ENCODE measurements at regions not wholly inside any gene's neighbourhood (a gene's known extent, or its start where the extent isn't known, plus 50 kb on each side); places are given as distances from the start of the nearest gene placed in this dataset.

DNA sequence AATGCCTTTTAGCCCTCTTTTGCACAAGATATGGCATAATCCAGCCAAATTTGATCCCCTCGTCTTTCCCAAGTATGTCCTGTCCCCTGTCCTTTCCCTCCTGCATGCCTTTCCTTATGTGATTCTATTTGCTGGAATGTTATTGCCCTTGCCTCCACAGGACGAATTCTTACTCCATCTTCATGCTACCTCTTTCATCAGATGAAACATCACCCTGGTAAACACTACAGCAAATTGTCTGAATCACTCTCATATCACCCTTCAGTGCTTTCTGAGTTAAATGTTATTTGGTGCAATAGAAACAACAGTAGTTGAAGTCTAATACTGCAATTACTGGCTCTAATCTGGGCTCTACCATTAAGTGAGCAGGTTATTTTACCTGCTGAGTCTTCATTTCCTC is 52.2 kb upstream of the FAT1 start:
- 52 to 58% (median 55%) methylated on average over 2 of the region's 2 CpGs for WGBS, 4 donors
- intact Hi-C loops (cut with DNase I): no loop called here
- no peak overlapping the region for H3K4me3 ChIP-seq
- DNase-seq: no peak
- no peak overlapping the region for H3K27ac ChIP-seq
- no peaks in the 10 kb centered on the region for H3K9me3 ChIP-seq (replicated peaks in 1 of 3)
- no peaks in the 10 kb centered on the region for H3K4me1 ChIP-seq (replicated peaks in 1 of 2)
- no peaks in the 10 kb centered on the region for H3K36me3 ChIP-seq (replicated peaks in 1 of 2)
- TF ChIP-seq, protein P1, sequence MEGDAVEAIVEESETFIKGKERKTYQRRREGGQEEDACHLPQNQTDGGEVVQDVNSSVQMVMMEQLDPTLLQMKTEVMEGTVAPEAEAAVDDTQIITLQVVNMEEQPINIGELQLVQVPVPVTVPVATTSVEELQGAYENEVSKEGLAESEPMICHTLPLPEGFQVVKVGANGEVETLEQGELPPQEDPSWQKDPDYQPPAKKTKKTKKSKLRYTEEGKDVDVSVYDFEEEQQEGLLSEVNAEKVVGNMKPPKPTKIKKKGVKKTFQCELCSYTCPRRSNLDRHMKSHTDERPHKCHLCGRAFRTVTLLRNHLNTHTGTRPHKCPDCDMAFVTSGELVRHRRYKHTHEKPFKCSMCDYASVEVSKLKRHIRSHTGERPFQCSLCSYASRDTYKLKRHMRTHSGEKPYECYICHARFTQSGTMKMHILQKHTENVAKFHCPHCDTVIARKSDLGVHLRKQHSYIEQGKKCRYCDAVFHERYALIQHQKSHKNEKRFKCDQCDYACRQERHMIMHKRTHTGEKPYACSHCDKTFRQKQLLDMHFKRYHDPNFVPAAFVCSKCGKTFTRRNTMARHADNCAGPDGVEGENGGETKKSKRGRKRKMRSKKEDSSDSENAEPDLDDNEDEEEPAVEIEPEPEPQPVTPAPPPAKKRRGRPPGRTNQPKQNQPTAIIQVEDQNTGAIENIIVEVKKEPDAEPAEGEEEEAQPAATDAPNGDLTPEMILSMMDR (IDR thresholded peaks at IDR 0.05): no peak
- TF ChIP-seq POLR2A (IDR thresholded peaks at IDR 0.05): no peak
- no peaks in the 10 kb centered on the region for H3K27me3 ChIP-seq

DNA sequence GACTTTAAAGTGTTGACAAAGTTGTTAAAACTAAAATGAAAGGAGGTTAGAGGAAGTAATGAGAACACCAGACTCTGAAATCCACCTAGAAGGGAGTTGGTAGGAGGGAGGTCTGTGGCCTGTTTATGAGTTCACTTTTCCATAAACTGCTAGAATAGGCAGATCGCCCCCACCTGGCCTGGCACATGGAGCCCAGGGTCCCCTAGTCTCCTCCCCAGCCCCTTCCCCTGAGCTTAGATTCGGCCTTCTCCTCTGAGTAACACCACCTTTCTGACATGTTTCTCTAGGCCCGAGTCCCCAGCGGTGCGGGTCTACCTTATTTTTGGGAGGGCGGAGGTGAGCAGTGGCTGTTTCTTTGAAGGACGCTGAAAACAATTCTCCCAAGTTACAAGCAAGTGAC is 54.5 kb upstream of the FAT1 start:
- Histone ChIP-seq H3K27me3 (no peaks in the 10 kb centered on the region), H3K27ac (no peak overlapping the region), H3K4me1 (replicated peaks in 1 of 2) (no peaks in the 10 kb centered on the region), H3K36me3 (replicated peaks in 1 of 2) (no peaks in the 10 kb centered on the region), H3K9me3 (replicated peaks in 1 of 3) (no peaks in the 10 kb centered on the region), H3K4me3 (no peak overlapping the region)
- intact Hi-C loops (cut with DNase I): no loop called here
- TF ChIP-seq POLR2A (IDR thresholded peaks at IDR 0.05): no peak
- TF ChIP-seq, protein P1 (IDR thresholded peaks at IDR 0.05): no peak
- DNase-seq: no peak
- WGBS, 4 donors: 87 to 96% (median 90%) methylated on average over 7 of the region's 7 CpGs

DNA sequence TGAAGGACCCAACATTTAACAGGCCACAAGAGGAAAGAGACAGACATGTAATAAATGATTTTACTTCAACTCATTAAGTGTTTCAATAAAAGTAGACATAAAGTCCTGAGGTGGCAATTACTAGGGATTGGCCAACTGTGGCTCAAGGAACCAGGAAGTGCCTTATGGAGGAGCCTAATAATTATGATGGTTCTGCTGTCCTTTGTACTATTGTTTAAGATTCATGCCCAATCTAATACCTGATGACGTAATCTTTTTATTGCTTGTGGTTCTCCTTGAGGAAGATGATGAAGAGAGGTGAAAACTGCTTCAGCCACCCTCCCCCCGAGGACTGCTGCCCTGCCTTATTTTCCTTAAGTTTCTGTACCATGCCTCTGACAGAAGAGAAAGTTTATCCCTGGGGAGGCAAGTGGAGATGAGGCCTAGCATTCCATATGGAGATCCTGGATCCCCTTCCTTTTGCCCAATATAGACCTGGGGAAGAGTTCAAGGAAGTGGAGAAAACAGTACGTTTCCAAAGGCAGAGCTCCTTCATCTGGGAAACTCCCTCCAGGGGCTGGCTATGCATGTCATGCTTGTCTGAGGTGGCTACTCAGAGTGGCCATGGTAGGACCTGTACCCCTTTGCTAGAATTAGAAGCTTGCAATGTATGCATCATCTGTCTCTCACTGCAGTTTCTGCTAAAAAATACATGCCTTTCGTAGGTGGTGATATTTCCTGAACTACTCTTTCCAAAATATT is 56.8 kb upstream of the FAT1 start:
- TF ChIP-seq POLR2A (IDR thresholded peaks at IDR 0.05): no peak
- TF ChIP-seq, protein P1 (IDR thresholded peaks at IDR 0.05): no peak
- H3K27ac ChIP-seq: no peak overlapping the region
- intact Hi-C loops (cut with DNase I): no loop called here
- no peaks in the 10 kb centered on the region for H3K9me3 ChIP-seq (replicated peaks in 1 of 3)
- H3K4me1 ChIP-seq (replicated peaks in 1 of 2): no peaks in the 10 kb centered on the region
- no peaks in the 10 kb centered on the region for H3K27me3 ChIP-seq
- no peak for DNase-seq
- no peaks in the 10 kb centered on the region for H3K36me3 ChIP-seq (replicated peaks in 1 of 2)
- WGBS, 4 donors: 37 to 72% (median 53%) methylated on average over 2 to 4 of the region's 4 CpGs
- H3K4me3 ChIP-seq: no peak overlapping the region

DNA sequence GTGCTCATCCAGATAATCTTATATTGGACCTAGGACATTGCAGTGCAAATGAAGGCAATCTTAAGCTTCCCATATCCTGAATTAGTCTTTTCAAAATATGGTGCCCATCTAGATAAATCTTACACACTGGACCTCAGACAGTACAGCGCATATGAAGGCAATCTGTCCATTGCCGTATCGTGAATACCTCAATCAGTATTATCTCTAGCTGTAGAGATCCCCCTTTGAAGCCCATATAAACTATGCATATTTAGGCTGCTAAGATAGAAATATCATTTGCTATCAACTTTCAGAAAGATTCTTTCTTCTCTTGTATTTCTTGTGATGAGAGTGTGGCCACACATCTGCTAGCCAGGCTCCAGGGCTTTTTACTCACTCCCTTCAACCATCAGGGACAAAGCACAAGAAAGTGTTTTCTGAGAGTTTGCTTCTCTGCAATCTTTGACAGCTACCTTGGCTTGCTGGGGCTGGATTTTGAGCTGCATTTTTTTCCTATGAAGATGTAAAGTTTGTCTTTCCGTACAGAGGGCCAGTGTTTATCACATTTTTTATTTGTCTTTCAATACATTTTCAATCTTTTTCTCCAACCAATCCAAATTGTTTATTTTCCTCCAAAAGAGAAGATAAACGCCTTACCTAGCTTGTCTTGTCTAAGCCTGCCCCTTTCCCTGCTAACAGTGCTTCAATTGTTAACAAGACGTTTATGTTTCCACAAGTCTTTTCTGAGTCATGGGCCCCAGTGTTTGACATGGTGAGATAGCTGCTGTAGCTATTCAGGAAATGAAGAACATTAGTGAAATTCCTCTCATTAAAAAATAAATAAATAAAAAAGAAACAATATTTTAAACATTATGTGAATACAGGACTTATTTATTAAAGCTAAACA is 57.6 kb upstream of the FAT1 start:
- no peak overlapping the region for H3K4me3 ChIP-seq
- no peaks in the 10 kb centered on the region for H3K27me3 ChIP-seq
- no peaks in the 10 kb centered on the region for H3K9me3 ChIP-seq (replicated peaks in 1 of 3)
- TF ChIP-seq POLR2A (IDR thresholded peaks at IDR 0.05): no peak
- TF ChIP-seq, protein P1 (IDR thresholded peaks at IDR 0.05): no peak
- H3K4me1 ChIP-seq (replicated peaks in 1 of 2): no peaks in the 10 kb centered on the region
- no peak overlapping the region for H3K27ac ChIP-seq
- WGBS, 4 donors: 71 to 76% (median 72%) methylated on average over 6 of the region's 6 CpGs
- H3K36me3 ChIP-seq (replicated peaks in 1 of 2): no peaks in the 10 kb centered on the region
- no peak for DNase-seq
- intact Hi-C loops (cut with DNase I): no loop called here
